HepG2 (cell line): ENCODE measurements at regions not wholly inside any gene's neighbourhood (a gene's known extent, or its start where the extent isn't known, plus 50 kb on each side); places are given as distances from the start of the nearest gene placed in this dataset.

Source experiments
- ATAC-seq: fragments of 200-7000 bp; cut with Tn5 transposase; 3 replicates; pipeline ENCODE4 v1.9.1; 2020; ENCODE audit warnings: mild to moderate bottlenecking, moderate library complexity
- BruUV-seq: library from RNA; stranded (reverse); fragments of 400-500 nt; replicated peaks from 2 replicates; lab custom pipeline; 2021; lab: Mats Ljungman, UMichigan
- CTCF ChIA-PET: fragments of 300-600 bp; formaldehyde crosslinking; extraction: SDS; loops from one replicate; lab custom pipeline; 2021; ENCODE audit warnings: low total read pairs, inconsistent platforms, low intra/inter-chr PET ratio; lab: Yijun Ruan, JAX
- POLR2A ChIA-PET: fragments of 350-600 bp; sonication (Branson Sonifier 250); formaldehyde crosslinking; loops from one replicate; lab custom pipeline; 2020; ENCODE audit warnings: antibody characterized with exemption, inconsistent platforms; lab: Yijun Ruan, JAX
- DNase-seq: peaks from one replicate; pipeline ENCODE4 v3.0.0-alpha.2; 2015; ENCODE audit warnings: low spot score
- FAIRE-seq: peaks from 3 replicates; lab custom pipeline; 2011; peaks lifted over from hg19 to GRCh38; lab: Jason Lieb, UNC
- H2AFZ ChIP-seq: one replicate; pipeline ENCODE4 v1.6.1; 2011; ENCODE audit warnings: low read length, inconsistent platforms
- H3K27ac ChIP-seq: fragments of 300-600 bp; 3 replicates; pipeline ENCODE4 v1.8.0; 2011; ENCODE audit warnings: mixed run types, mild to moderate bottlenecking, mixed read lengths, low read length, inconsistent platforms; ENCODE audit not compliant: insufficient read depth; ENCODE audit errors: extremely low read length
- H3K27me3 ChIP-seq, 2 experiments: fragments of 200-600 bp in 1 of 2; 2 replicates in 1 of 2; 3 replicates in 1 of 2; pipeline versions ENCODE4 v1.6.0 to v1.8.0; 2011; ENCODE audit warnings: low read length in 2 of 2, mild to moderate bottlenecking in 2 of 2, moderate library complexity in 2 of 2, inconsistent platforms in 1 of 2; ENCODE audit not compliant: insufficient read depth in 2 of 2, control insufficient read depth in 1 of 2
- H3K36me3 ChIP-seq, 2 experiments: fragments of 200-600 bp in 1 of 2; replicated peaks in 1 of 2; 2 replicates in 1 of 2; 3 replicates in 1 of 2; pipeline versions ENCODE4 v1.5.1 to v1.8.0; 2011; ENCODE audit warnings: low read length in 2 of 2, inconsistent platforms in 1 of 2; ENCODE audit not compliant: insufficient read depth in 2 of 2, control insufficient read depth in 1 of 2
- H3K4me1 ChIP-seq: 2 replicates; pipeline ENCODE4 v1.5.1; 2012; ENCODE audit warnings: low read length, inconsistent platforms; ENCODE audit not compliant: insufficient read depth
- H3K4me2 ChIP-seq: 2 replicates; pipeline ENCODE4 v1.6.0; 2011; ENCODE audit warnings: low read depth, low read length, inconsistent platforms
- H3K4me3 ChIP-seq, 3 experiments: fragments of 200-600 bp in 1 of 3; sonication (generic), shearing (Covaris generic) in 1 of 3; replicated peaks in 1 of 3; 2 replicates each; pipeline ENCODE4 v1.5.1; 2011 to 2016; ENCODE audit warnings: low read length in 3 of 3, inconsistent platforms in 2 of 3, low read depth in 2 of 3, mild to moderate bottlenecking in 2 of 3, control low read depth in 1 of 3, mixed read lengths in 1 of 3; ENCODE audit not compliant: insufficient read depth in 1 of 3
- H3K79me2 ChIP-seq: one replicate; pipeline ENCODE4 v1.6.1; 2011; ENCODE audit warnings: low read length, inconsistent platforms; ENCODE audit not compliant: insufficient read depth
- H3K9ac ChIP-seq: 2 replicates; pipeline ENCODE4 v1.6.0; 2011; ENCODE audit warnings: mild to moderate bottlenecking, low read depth, low read length, inconsistent platforms; ENCODE audit not compliant: insufficient read depth
- H3K9me3 ChIP-seq: 2 replicates; pipeline ENCODE4 v1.5.1; 2012; ENCODE audit warnings: mild to moderate bottlenecking, low read length
- H4K20me1 ChIP-seq: 2 replicates; pipeline ENCODE4 v1.6.0; 2011; ENCODE audit warnings: inconsistent platforms, mild to moderate bottlenecking, low read length, moderate library complexity; ENCODE audit not compliant: insufficient read depth
- AHR ChIP-seq: IDR thresholded peaks from 2 replicates; pipeline ENCODE4 v1.6.1; 2018; ENCODE audit warnings: missing genetic modification reagents, missing compliant biosample characterization
- HDAC6 ChIP-seq: fragments of 200-600 bp; sonication (generic); IDR thresholded peaks from 2 replicates; pipeline ENCODE4 v1.7.0; 2017; ENCODE audit warnings: mild to moderate bottlenecking, antibody characterized with exemption, low read length, low read depth
- MAF1 ChIP-seq: sonication (generic); formaldehyde crosslinking; IDR thresholded peaks from 2 replicates; pipeline ENCODE4 v1.5.0; 2020; ENCODE audit warnings: missing genetic modification reagents, borderline replicate concordance
- RBFOX2 ChIP-seq: fragments of 200-400 bp; formaldehyde crosslinking; IDR thresholded peaks from 2 replicates; pipeline ENCODE4 v1.6.1; 2017; ENCODE audit warnings: low read depth, mild to moderate bottlenecking, low read length
- SETDB1 ChIP-seq: sonication (generic); formaldehyde crosslinking; IDR thresholded peaks from 2 replicates; pipeline ENCODE4 v1.5.1; 2020; ENCODE audit warnings: missing genetic modification reagents, mild to moderate bottlenecking, borderline replicate concordance
- SP4 ChIP-seq: sonication (generic); formaldehyde crosslinking; IDR thresholded peaks from 2 replicates; pipeline ENCODE4 v1.8.1; 2023; ENCODE audit warnings: mild to moderate bottlenecking, missing genetic modification reagents
- TRIM24 ChIP-seq: sonication (generic); formaldehyde crosslinking; IDR thresholded peaks from 2 replicates; pipeline ENCODE4 v1.8.0; 2022; ENCODE audit warnings: mild to moderate bottlenecking, missing genetic modification reagents
- ZNF432 ChIP-seq: sonication (generic); formaldehyde crosslinking; IDR thresholded peaks from 2 replicates; pipeline ENCODE4 v1.5.0; 2020; ENCODE audit warnings: missing genetic modification reagents, mild to moderate bottlenecking, borderline replicate concordance
- ZNF589 ChIP-seq: sonication (generic); formaldehyde crosslinking; conservative IDR thresholded peaks from 2 replicates; pipeline ENCODE4 v1.8.0; 2022; ENCODE audit warnings: mild to moderate bottlenecking, moderate library complexity, missing genetic modification reagents
- ZNF644 ChIP-seq: IDR thresholded peaks from 2 replicates; pipeline ENCODE4 v1.6.1; 2016; ENCODE audit warnings: low read depth
- WGBS: methylation state at CpG from one replicate; pipeline ENCODE4 v1.1.6; 2017; ENCODE audit warnings: low lambda C conversion rate; 5-methylcytosine and 5-hydroxymethylcytosine counted together
- in situ Hi-C: cut with HindIII; loops from 2 replicates; pipeline ENCODE4 v1.10.0; 2017; ENCODE audit warnings: low pct_unique_long_range_greater_than_20kb; ENCODE audit not compliant: extremely low pct_ligation_motif_present
- intact Hi-C: fragments of 100-400 bp; cut with micrococcal nuclease; formaldehyde crosslinking; loops from one replicate; pipeline ENCODE4 v1.10.0; 2022; ENCODE audit not compliant: unreplicated experiment
- TF ChIP-seq, protein P1 (sequence below): sonication (generic); formaldehyde crosslinking; conservative IDR thresholded peaks from 2 replicates; pipeline ENCODE4 v1.4.0; 2020; ENCODE audit warnings: missing genetic modification reagents
- TF ChIP-seq, protein P2 (sequence below), 2 experiments: sonication (generic) in 1 of 2; formaldehyde crosslinking in 1 of 2; IDR thresholded peaks; 2 replicates each; pipeline versions ENCODE4 v1.4.0 to v1.6.1; 2016 to 2020; ENCODE audit warnings: borderline replicate concordance in 1 of 2, low read depth in 1 of 2, mild to moderate bottlenecking in 1 of 2, missing genetic modification reagents in 1 of 2
- TF ChIP-seq, protein P3 (sequence below): sonication (generic); formaldehyde crosslinking; IDR thresholded peaks from 2 replicates; pipeline ENCODE4 v1.4.0; 2020; ENCODE audit warnings: missing genetic modification reagents

DNA sequence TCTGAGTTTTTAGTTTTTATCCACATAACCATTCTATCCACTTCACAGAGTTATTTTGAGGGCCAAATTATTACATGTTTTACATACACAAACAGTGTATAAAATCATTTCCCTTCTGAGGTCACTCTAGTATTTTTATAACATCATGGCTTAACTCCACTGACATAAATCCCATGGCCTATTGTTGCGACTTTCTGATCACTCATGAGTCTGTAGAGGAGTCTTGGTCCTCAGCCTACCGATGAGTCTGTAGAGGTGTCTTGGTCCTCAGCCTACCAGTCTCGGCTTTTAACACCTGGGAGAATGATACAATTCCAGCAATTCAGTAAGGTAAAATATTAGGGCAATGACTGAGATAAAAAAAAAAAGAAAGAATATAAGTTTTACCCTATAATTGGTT is 483.7 kb downstream of the USP25 start:
- H3K4me3 ChIP-seq = no peak overlapping the region
- in situ Hi-C loops (no loop called here), intact Hi-C loops (no loop called here)
- H3K27ac ChIP-seq = no peak overlapping the region
- no peaks in the 10 kb centered on the region for H3K79me2 ChIP-seq
- no peak overlapping the region for H3K9ac ChIP-seq
- H3K9me3 ChIP-seq = no peaks in the 10 kb centered on the region
- TF ChIP-seq, protein P1, sequence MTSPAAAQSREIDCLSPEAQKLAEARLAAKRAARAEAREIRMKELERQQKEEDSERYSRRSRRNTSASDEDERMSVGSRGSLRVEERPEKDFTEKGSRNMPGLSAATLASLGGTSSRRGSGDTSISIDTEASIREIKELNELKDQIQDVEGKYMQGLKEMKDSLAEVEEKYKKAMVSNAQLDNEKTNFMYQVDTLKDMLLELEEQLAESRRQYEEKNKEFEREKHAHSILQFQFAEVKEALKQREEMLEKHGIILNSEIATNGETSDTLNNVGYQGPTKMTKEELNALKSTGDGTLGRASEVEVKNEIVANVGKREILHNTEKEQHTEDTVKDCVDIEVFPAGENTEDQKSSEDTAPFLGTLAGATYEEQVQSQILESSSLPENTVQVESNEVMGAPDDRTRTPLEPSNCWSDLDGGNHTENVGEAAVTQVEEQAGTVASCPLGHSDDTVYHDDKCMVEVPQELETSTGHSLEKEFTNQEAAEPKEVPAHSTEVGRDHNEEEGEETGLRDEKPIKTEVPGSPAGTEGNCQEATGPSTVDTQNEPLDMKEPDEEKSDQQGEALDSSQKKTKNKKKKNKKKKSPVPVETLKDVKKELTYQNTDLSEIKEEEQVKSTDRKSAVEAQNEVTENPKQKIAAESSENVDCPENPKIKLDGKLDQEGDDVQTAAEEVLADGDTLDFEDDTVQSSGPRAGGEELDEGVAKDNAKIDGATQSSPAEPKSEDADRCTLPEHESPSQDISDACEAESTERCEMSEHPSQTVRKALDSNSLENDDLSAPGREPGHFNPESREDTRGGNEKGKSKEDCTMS (CRISPR knock-in tag) = no peak
- TF ChIP-seq TRIM24 (CRISPR knock-in tag) (no peak), SP4 (CRISPR knock-in tag) (no peak), ZNF589 (CRISPR knock-in tag) (no peak), RBFOX2 (no peak), AHR (no peak), ZNF644 (CRISPR knock-in tag) (no peak), HDAC6 (no peak), SETDB1 (CRISPR knock-in tag) (no peak), MAF1 (CRISPR knock-in tag) (no peak), ZNF432 (CRISPR knock-in tag) (no peak)
- TF ChIP-seq, protein P2, sequence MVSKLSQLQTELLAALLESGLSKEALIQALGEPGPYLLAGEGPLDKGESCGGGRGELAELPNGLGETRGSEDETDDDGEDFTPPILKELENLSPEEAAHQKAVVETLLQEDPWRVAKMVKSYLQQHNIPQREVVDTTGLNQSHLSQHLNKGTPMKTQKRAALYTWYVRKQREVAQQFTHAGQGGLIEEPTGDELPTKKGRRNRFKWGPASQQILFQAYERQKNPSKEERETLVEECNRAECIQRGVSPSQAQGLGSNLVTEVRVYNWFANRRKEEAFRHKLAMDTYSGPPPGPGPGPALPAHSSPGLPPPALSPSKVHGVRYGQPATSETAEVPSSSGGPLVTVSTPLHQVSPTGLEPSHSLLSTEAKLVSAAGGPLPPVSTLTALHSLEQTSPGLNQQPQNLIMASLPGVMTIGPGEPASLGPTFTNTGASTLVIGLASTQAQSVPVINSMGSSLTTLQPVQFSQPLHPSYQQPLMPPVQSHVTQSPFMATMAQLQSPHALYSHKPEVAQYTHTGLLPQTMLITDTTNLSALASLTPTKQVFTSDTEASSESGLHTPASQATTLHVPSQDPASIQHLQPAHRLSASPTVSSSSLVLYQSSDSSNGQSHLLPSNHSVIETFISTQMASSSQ (IDR thresholded peaks at IDR 0.05; ENCODE audit: low read depth) = no peak
- TF ChIP-seq, protein P2 (CRISPR knock-in tag; IDR thresholded peaks at IDR 0.05; ENCODE audit: borderline replicate concordance) = no peak
- TF ChIP-seq, protein P3, sequence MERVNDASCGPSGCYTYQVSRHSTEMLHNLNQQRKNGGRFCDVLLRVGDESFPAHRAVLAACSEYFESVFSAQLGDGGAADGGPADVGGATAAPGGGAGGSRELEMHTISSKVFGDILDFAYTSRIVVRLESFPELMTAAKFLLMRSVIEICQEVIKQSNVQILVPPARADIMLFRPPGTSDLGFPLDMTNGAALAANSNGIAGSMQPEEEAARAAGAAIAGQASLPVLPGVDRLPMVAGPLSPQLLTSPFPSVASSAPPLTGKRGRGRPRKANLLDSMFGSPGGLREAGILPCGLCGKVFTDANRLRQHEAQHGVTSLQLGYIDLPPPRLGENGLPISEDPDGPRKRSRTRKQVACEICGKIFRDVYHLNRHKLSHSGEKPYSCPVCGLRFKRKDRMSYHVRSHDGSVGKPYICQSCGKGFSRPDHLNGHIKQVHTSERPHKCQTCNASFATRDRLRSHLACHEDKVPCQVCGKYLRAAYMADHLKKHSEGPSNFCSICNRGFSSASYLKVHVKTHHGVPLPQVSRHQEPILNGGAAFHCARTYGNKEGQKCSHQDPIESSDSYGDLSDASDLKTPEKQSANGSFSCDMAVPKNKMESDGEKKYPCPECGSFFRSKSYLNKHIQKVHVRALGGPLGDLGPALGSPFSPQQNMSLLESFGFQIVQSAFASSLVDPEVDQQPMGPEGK = no peak
- 40% methylated on average over 3 of the region's 3 CpGs for WGBS
- DNase-seq (no peak), ATAC-seq (no peak), FAIRE-seq (no peak)
- BruUV-seq = no TSS peak
- peaks cover under 1% of the 10 kb centered on the region; the same call in 1 of the 2 replicates for H3K4me1 ChIP-seq
- ChIA-PET POLR2A (no interaction called here), CTCF (no interaction called here)
- no peaks in the 10 kb centered on the region for H3K27me3 ChIP-seq
- no peaks in the 10 kb centered on the region for H3K36me3 ChIP-seq
- H2AFZ ChIP-seq = no peak overlapping the region
- H3K4me2 ChIP-seq = no peak overlapping the region
- no peaks in the 10 kb centered on the region for H4K20me1 ChIP-seq
